CD4-positive, alpha-beta T cell treated with Interleukin-15 for 4 hours (primary cell): ENCODE measurements at regions not wholly inside any gene's neighbourhood (a gene's known extent, or its start where the extent isn't known, plus 50 kb on each side); places are given as distances from the start of the nearest gene placed in this dataset.
"Not testable (repeated sequence)": the region's sequence is repeated elsewhere in the genome, so short reads cannot be mapped to it uniquely, and the experiment has no call there.

Experiments used
- DNase-seq: peaks from one replicate; pipeline ENCODE4 v3.0.0-alpha.2; 2020; ENCODE audit warnings: low spot score

- DNase-seq = no peak
Observed at GRCh38 chr4:38279650-38280322, 319.6 kb downstream of the PTTG2 start.

DNA sequence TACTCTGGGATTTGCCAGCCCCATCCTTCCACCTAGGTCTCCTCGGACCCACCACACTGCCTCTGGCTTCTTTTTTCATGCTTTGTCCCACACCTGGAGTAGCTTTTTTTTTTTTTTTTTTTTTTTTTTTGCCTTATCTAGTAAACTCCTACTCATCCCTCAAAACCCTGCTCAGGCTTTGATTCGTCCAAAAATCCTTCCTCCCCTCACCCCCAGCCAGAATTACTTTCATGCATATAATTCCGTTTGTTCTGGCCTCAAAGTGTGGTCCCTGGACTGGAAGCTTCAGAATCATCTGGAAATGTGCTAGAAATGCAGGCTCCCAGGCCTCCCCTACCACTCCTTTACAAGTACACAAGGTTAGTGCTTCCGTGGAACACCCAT is 320.1 kb downstream of the PTTG2 start:
- DNase-seq = no peak

GRCh38 chr4:38281371-38282071 is 321.3 kb downstream of the PTTG2 start:
- no peak for DNase-seq

DNA sequence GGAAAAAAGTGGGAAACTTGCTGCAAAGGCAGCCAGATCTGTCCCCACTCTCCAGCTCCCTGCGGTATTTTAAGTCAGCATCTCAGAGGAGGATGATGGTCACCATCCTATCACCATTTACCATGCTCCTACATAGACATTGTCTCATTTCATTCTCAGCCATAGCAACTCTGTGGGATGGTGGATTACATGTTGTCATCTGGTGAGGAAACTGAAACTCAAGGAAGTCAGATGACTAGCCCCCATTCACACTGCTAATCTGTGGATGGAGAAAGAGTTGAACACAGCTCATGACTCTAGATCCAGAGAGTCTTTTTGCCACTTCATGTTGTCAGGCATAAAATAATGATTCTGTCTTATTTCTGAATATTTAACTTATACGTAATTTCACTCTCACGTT is 323.5 kb downstream of the PTTG2 start:
- DNase-seq = no peak

DNA sequence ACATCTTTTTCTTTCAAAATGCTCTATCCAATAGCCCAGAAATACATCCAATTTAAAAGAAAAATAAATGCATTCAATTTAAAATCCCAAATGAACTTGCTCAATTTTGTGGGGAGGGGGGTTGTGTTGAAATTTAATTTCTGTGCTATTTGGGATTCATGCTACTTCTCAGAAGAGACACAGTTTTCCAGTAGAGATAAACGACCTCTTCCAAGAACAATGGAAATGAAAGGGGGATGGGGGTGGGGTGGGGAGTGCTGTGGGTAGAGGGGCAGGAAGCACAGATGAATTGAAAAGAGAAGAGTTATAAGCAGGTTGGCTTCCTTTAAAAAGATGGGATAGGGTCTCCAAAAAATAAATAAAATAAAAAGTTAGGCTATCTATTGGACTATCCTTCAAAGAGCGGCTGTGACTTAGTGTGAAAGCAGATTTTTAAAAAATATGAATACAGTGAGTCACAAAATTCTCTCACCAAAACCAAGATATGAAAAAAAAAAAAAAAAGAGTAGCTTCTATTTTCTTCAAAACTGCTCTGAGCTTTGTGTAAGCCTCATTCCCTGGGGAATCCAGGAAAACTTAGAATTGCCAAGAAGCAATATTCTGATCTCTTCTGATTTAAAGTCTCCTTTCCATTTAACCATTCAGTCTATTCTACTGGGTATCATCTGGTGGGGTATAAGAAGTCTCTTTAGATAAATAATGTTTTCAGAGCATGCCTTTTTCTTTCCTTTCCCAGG is 324.3 kb downstream of the PTTG2 start:
- no peak for DNase-seq

DNA sequence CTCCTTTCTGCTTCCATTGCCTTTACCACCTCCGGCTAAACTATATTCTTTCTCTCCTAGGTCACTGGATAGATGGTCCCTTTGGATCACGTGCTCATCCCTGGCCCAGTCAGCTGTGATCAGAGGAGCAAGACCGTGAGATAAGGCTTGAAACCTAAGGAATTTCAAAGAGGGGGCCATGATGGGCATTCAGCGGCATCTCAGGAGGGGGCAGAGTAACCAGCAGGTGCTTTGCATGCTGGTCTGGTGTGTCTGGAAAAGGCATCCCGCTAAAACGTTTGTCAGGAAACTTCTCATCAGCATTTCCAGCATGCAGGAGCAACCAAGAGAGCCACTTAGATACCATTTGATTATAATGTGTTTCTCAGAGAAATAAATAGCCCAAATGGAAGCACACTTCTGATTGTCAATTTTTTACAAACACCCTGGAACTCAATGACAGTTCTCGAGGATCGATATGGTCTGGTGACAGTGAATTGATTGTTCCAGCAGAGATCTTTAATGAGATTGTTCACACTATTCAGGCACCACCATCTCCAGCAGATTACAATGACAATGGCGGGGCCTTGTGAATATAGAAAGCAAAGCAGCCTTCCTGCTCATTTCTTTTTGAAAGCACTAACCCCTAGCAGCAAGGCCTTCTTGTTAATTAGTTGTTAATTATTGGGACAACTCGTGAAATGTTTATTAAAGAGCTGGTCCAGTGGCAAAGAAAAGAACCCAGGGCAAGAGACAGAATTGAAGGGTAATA is 327.1 kb downstream of the PTTG2 start:
- DNase-seq = no peak

DNA sequence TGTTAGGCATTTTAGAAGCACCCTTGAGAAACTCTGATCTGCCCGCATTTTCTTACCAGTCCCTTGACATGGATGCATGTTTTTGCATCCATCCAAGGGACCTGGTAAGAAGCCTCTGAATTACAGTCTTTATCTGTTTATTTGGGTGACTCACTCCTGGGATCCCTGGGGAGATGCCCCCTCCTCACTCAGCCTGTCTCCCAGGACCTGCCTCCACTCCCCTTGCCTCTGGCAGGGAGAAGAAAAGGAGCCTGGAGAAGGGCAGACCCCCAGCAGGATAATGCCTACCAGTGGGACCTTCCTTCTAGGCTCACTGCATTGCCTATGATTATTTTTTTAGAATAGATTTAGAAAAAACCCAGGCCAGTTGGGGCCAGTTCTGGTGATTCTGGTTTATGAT is 329.4 kb downstream of the PTTG2 start:
- no peak for DNase-seq

GRCh38 chr4:38290366-38290765 is 330.2 kb downstream of the PTTG2 start:
- no peak for DNase-seq

DNA sequence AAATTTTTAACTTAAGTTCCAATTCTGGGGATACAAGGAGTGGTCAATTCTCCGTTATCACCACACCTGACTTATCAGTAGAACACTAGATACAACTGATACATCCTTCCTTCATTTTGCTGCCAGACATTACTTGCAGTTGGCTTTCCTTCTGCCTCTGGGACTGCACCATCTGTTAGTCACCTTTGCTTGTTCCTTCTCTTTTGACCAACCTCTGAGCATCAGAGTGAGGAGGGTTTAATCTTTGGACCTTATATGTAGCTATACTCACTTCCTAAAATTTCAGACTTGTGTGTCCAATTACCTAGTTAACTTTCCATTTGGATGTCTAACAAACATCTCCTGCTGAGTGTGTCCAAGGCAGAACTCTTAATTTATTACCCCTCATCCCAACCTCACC is 330.7 kb downstream of the PTTG2 start:
- DNase-seq = no peak

- no peak for DNase-seq
Observed at GRCh38 chr4:38292529-38292928, 332.3 kb downstream of the PTTG2 start.

DNA sequence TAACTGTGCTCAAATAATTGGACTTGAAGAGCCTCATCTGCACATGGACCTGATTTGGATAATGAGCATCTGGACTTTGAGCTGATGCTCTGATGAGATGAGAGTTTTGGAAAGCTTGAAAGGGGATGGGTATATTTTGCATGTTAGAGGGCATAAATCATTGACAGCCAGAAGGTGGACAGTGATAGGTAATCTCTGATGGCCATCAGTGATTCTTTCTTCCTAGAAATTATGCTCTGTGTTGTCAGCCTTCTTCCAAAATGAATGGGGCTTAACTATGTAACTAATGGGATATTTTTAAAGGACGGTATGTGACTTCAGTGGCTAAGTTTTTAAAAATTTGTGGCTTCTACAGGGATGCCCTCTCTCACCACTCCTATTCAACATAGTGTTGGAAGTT is 334.0 kb downstream of the PTTG2 start:
- DNase-seq = no peak

DNA sequence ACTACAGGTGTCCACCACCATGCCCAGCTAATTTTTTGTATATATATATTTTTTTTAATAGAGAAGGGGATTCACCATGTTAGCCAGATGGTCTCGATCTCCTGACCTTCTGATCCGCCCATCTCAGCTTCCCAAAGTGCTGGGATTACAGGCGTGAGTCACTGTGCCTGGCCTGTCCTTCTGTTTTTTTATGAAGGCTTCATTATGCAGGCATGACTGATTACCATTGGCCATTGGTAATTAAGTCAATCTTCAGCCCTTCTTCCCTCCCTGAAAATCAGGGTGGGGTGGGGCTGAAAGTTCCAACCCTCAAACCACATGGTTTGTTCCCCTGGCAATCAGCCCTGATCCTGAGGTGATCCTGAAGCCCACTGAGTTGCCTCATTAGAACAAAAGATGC is 336.9 kb downstream of the PTTG2 start:
- DNase-seq = no peak

DNA sequence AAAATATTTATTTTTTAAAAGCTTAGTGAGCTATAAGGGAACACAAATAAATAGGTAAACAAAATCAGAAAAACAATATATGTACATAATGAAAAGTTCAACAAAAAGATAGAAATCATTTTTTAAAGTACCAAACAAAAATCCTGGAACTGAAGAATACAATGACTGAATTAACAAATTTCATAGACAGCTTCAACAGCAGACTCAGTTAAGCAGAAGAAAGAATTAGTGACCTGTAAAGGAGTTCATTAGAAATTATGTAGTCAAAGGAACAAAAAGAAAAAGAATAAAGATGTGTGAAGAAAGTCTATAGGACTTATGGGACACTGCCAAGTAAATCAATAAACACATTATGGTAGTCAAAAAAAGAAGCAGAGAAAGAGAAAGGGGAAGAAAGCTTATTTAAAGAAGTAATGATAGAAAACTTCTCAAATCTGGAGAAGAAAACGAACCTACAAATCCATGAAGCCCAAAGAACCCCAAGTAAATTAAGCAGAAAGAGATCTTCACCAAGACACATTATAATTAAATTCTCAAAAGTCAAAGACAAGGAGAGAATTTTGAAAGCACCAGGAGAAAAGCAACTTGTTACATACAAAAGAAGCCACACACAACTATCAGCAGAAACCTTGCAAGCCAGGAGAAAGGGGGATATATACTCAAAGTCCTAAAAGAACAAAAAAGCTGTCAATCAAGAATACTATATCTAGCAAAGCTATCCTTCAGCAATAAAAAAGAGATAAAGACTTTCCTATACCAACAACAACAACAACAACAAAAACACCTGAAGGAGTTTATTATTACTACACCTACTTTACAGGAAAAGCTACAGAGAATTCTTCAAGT is 338.9 kb downstream of the PTTG2 start:
- DNase-seq = no peak

DNA sequence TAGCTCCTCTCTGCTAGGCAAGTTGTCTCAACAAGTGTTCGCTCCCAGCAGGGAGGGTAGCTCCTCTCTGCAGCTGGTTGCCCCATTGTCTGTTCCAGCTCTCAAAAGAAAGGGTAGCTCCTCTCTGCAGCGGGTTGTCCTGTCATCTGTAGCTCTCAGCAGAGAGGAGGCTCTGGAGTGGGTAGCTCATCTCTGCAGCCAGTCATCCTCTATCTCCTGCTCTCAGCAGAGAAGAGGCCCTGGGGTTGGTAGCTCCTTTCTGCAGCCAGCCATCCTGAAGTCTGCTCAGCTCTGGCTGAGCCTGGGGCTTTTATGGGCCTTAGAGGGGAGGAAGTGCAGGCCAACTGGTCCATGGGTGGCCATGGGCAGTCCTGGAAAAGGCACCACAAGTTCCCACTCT is 342.7 kb downstream of the PTTG2 start:
- no peak for DNase-seq

DNA sequence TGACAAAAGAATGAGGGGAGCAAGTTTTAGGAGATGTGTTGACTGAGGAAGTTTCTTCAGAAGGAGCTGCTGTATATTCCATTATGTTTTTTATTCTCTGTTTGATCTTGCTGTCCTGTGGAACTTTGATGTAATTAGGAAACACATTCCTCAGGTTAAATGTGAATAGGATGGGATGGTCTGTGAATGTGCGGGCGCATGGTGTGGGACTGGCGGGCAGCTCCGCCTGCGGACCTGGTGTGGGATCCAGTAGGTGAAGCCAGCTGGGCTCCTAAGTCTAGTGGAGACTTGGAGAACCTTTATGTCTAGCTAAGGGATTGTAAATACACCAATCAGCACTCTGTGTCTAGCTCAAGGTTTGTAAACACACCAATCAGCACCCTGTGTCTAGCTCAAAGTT is 344.3 kb downstream of the PTTG2 start:
- DNase-seq = not testable (repeated sequence)

GRCh38 chr4:38306482-38307071 is 346.4 kb downstream of the PTTG2 start:
- DNase-seq = no peak

DNA sequence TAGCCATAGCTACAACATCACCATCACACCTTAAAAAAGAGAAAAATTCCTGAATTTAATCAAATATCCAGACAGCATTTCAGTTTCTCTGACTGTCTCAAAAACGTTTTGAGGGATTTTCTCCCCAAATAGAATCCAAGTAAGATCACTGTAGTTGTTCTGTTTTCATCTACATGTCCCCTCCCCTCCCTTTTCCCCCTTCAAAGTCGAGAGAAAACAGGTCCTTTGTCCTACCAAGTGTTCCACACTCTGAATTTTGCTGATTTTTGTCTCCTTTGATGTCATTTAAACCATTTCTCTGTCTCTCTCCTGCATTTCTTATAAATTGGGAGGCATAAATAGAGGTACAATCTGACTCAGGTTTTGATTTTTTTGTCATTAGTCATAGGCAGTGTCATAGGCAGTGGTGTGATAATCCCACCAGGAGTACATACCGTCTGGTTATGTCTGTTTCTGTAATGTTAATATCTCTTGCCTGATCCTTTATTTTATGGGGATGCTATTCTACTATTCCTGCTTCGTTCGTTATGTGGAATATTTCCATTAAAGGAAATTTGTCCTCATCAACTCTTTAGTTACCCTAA is 348.6 kb downstream of the PTTG2 start:
- peak; percentile 17 for DNase-seq

- no peak for DNase-seq
Observed at GRCh38 chr4:38309471-38309870, 349.3 kb downstream of the PTTG2 start.

DNA sequence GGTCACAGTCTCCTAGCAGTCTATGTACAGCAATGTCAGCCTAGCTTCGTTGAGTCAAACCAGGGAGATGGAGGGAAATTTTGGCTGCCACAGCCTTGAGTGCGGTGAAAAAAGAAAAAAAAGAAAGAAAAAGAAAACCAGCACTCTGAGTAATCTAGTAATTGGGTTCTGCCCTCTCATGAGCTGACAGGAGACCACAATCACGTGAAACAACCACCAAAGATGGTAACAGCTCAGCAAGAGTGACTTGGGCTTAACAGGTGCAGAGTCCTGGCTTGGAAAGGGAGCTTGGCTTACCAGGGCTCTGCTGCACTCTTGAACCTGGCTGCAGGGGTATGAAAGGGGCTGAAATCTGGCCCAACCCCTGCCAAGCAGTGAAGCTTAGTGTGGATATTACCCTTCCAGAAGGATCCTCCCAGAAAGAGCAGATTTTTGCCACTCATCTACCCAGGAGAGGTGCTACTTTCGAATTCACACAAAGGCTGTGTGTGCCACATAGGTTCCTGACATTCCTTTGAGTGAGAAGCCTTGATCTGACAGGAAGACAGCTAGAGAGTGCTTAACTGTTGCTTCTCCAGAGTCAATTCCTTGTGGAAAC is 350.3 kb downstream of the PTTG2 start:
- DNase-seq = peak; percentile 82

GRCh38 chr4:38311495-38312126 is 351.4 kb downstream of the PTTG2 start:
- no peak for DNase-seq
